Upper lobe of right lung (tissue), 1 donor: ENCODE measurements at regions not wholly inside any gene's neighbourhood (a gene's known extent, or its start where the extent isn't known, plus 50 kb on each side); places are given as distances from the start of the nearest gene placed in this dataset.

Experiments
- ATAC-seq: fragments of 200-7000 bp; cut with Tn5 transposase; one replicate; pipeline ENCODE4 v1.9.1; 2020; ENCODE audit warnings: mild to moderate bottlenecking, moderate library complexity
- DNase-seq: peaks from one replicate; pipeline ENCODE4 v3.0.0-alpha.2; 2020
- H3K27ac ChIP-seq: fragments of 200-600 bp; one replicate; pipeline ENCODE4 v1.8.0; 2022
- H3K27me3 ChIP-seq: fragments of 200-600 bp; one replicate; pipeline ENCODE4 v1.8.0; 2022; ENCODE audit warnings: mild to moderate bottlenecking
- H3K36me3 ChIP-seq: fragments of 200-600 bp; one replicate; pipeline ENCODE4 v1.8.0; 2022
- H3K4me1 ChIP-seq: fragments of 200-600 bp; one replicate; pipeline ENCODE4 v1.8.0; 2022
- H3K4me3 ChIP-seq: fragments of 200-600 bp; one replicate; pipeline ENCODE4 v1.8.0; 2022; ENCODE audit warnings: mild to moderate bottlenecking
- H3K9me3 ChIP-seq: fragments of 200-600 bp; one replicate; pipeline ENCODE4 v1.8.0; 2022
- CTCF ChIP-seq: fragments of 200-600 bp; IDR thresholded peaks from one replicate; pipeline ENCODE4 v1.8.0; 2022; ENCODE audit warnings: antibody characterized with exemption
- intact Hi-C: fragments of 100-400 bp; cut with DNase I; formaldehyde crosslinking; loops from one replicate; pipeline ENCODE4 v1.11.0; 2022
- donor health status: DM: no; HTN: yes; CAD: no; lungs with severe emphysema.

- Histone ChIP-seq H3K4me1 (no peaks in the 10 kb centered on the region), H3K27ac (no peak overlapping the region), H3K4me3 (no peak overlapping the region), H3K27me3 (no peaks in the 10 kb centered on the region), H3K36me3 (no peaks in the 10 kb centered on the region), H3K9me3 (no peaks in the 10 kb centered on the region)
- DNase-seq, result no peak
- no peak for TF ChIP-seq CTCF
- intact Hi-C loops, result no loop called here
- ATAC-seq, result no peak
Measured at GRCh38 chr10:33982995-33983394, 648.5 kb upstream of the NRP1 start.

DNA sequence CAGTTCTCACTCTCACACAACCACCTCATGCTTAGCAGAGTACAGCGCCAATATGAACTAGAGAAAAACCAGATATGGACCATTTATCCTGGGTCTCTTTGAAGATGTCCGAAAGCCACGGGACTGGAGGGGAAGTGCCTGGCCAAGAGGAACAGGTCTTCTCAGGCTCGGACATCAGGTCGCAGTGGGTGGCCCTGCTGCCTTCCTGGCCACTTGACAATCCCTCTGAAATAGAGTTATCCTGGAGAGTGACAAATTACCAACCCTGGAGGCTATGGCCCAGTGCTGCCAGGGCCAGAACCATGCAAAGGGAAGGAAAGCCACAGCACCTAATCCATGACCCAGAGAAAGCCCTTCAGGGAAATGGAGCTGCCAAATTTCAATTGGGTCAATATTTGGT is 646.8 kb upstream of the NRP1 start:
- no peaks in the 10 kb centered on the region for H3K36me3 ChIP-seq
- DNase-seq (no peak), ATAC-seq (no peak)
- H3K9me3 ChIP-seq, result no peaks in the 10 kb centered on the region
- H3K4me3 ChIP-seq, result no peak overlapping the region
- TF ChIP-seq CTCF, result no peak
- intact Hi-C loops, result no loop called here
- no peaks in the 10 kb centered on the region for H3K27me3 ChIP-seq
- no peaks in the 10 kb centered on the region for H3K4me1 ChIP-seq
- no peak overlapping the region for H3K27ac ChIP-seq

DNA sequence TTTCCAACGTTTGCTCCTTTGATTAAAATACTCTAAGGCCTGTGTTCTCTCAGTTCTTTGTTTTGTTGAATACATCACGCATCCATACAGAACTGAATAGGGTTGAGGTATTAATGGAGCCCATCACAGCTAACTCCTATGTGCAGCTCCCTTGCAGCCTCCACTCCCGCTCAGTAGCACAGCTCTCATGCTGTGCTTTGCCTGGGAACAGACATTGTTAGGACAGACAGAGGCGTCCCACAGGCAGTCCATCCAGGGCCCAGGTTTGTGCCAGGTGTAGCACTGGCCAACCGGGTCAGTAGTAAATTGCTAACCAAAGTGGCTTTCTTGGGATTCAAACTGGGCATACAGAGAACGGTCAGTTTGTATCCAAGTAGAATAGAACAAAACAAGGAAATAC is 644.7 kb upstream of the NRP1 start:
- Histone ChIP-seq H3K4me1 (no peaks in the 10 kb centered on the region), H3K27ac (no peak overlapping the region), H3K4me3 (no peak overlapping the region), H3K27me3 (no peaks in the 10 kb centered on the region), H3K36me3 (no peaks in the 10 kb centered on the region), H3K9me3 (no peaks in the 10 kb centered on the region)
- DNase-seq, result no peak
- TF ChIP-seq CTCF, result no peak
- no peak for ATAC-seq
- intact Hi-C loops, result no loop called here

DNA sequence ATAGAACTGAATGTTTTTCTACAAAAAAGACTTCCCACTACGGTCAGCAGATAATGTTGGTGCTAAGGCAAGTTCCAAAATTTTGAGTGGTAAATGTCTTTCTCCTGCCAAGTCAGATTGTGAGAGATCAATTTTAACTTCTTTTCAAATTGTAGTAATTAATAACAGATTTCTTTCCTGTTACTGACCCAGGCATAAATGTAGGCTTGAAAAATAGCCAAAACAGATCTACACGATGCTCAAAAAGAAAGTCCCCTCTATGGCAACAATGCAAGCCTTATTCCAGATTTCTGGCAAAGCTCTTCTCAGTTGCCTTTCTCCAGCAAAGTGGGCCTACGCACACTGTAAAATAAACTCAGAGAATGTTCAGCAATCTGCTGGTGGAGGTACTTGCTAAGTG is 641.0 kb upstream of the NRP1 start:
- H3K4me3 ChIP-seq, result no peak overlapping the region
- DNase-seq (no peak), ATAC-seq (no peak)

DNA sequence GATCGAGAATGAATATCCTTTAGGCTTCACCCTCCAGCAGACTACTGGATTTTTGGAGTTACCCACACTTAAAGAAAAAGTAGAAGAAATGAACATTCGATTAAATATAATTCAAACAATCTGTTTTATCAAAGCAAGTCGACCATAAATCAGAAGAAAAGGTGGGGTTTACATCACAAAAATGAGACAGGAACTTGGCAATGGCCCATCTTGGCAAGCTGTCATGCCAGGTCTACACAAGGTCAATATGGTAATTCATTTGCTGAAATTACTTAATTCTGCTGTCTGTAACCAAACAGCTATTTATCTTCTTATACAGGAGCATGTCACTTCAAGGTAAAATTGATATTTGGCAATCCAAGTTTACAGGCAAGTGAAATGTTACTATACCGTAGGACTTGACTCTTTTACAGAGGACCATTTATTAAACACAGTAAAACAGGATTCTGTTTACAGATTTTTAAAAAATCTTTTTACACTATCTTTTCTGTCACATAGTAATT is 640.6 kb upstream of the NRP1 start:
- intact Hi-C loops, result no loop called here

More for the DNA sequence above, 641.0 kb upstream of the NRP1 start:
- intact Hi-C loops, result no loop called here
- Histone ChIP-seq H3K27ac (no peak overlapping the region), H3K36me3 (no peaks in the 10 kb centered on the region), H3K4me1 (no peaks in the 10 kb centered on the region), H3K27me3 (no peaks in the 10 kb centered on the region), H3K9me3 (no peaks in the 10 kb centered on the region)
- TF ChIP-seq CTCF, result no peak

More for the DNA sequence above, 640.6 kb upstream of the NRP1 start:
- H3K36me3 ChIP-seq, result no peaks in the 10 kb centered on the region
- H3K4me1 ChIP-seq, result no peaks in the 10 kb centered on the region
- no peak overlapping the region for H3K27ac ChIP-seq
- no peaks in the 10 kb centered on the region for H3K9me3 ChIP-seq
- ATAC-seq (no peak), DNase-seq (no peak)
- H3K4me3 ChIP-seq, result no peak overlapping the region
- TF ChIP-seq CTCF, result no peak
- no peaks in the 10 kb centered on the region for H3K27me3 ChIP-seq
